ENCODE measurements at regions not wholly inside any gene's neighbourhood (a gene's known extent, or its start where the extent isn't known, plus 50 kb on each side); places are given as distances from the start of the nearest gene placed in this dataset.
A peak's percentile ranks its signal among the peaks of the same experiment; 100 is the strongest.

GRCh38 chr18:27667064-27667463, 482.0 kb upstream of the CHST9 start:
- Histone ChIP-seq H3K9me3 (ENCODE audit: control insufficient read depth, insufficient read depth, low read depth, low read length) (no peaks in the 10 kb centered on the region), H2AFZ (ENCODE audit: low read length) (no peak overlapping the region), H3K9ac (ENCODE audit: insufficient read depth, low read length) (no peak overlapping the region), H3K27me3 (ENCODE audit: control insufficient read depth, insufficient read depth, low read length) (no peaks in the 10 kb centered on the region), H3K4me3 (replicated peaks in 1 of 4; ENCODE audit: control extremely low read depth in 1 of 4, insufficient read depth in 1 of 4, low read depth in 3 of 4, low read length in 4 of 4) (no peak overlapping the region), H3K4me1 (ENCODE audit: control insufficient read depth, extremely low read depth, insufficient read depth, low read length) (no peaks in the 10 kb centered on the region), H3K36me3 (ENCODE audit: control insufficient read depth, insufficient read depth, low read length) (no peaks in the 10 kb centered on the region), H4K20me1 (ENCODE audit: control insufficient read depth, extremely low read depth, insufficient read depth, low read length) (no peaks in the 10 kb centered on the region), H3K27ac (ENCODE audit: insufficient read depth, low read length) (no peak overlapping the region), H3K4me2 (ENCODE audit: extremely low read depth, insufficient read depth, low read length) (no peak overlapping the region), H3K79me2 (ENCODE audit: control insufficient read depth, insufficient read depth, low read length) (no peaks in the 10 kb centered on the region)
- TF ChIP-seq EZH2 (IDR thresholded peaks at IDR 0.05; ENCODE audit: low read length, missing control alignments), result no peak
- no peak for TF ChIP-seq CTCF (conservative IDR thresholded peaks at IDR 0.05 in 1 of 2, IDR thresholded peaks at IDR 0.05 in 1 of 2; ENCODE audit: low read depth in 1 of 2, low read length in 2 of 2)
- DNase-seq (ENCODE audit: low read depth in 2 of 2), result no peak

GRCh38 chr18:27666016-27666415, 480.9 kb upstream of the CHST9 start:
- no peak overlapping the region for H3K4me2 ChIP-seq (ENCODE audit: extremely low read depth, insufficient read depth, low read length)
- no peaks in the 10 kb centered on the region for H3K36me3 ChIP-seq (ENCODE audit: control insufficient read depth, insufficient read depth, low read length)

GRCh38 chr18:27665264-27665799, 480.2 kb upstream of the CHST9 start:
- peak in 1 of 2 donors; percentile 7 for DNase-seq (ENCODE audit: low read depth in 2 of 2)
- no peaks in the 10 kb centered on the region for H3K36me3 ChIP-seq (ENCODE audit: control insufficient read depth, insufficient read depth, low read length)
- no peak overlapping the region for H3K9ac ChIP-seq (ENCODE audit: insufficient read depth, low read length)
- no peak overlapping the region for H2AFZ ChIP-seq (ENCODE audit: low read length)
- no peak overlapping the region for H3K4me2 ChIP-seq (ENCODE audit: extremely low read depth, insufficient read depth, low read length)
- no peaks in the 10 kb centered on the region for H3K4me1 ChIP-seq (ENCODE audit: control insufficient read depth, extremely low read depth, insufficient read depth, low read length)
- H3K79me2 ChIP-seq (ENCODE audit: control insufficient read depth, insufficient read depth, low read length), result no peaks in the 10 kb centered on the region
- no peaks in the 10 kb centered on the region for H3K27me3 ChIP-seq (ENCODE audit: control insufficient read depth, insufficient read depth, low read length)
- H3K27ac ChIP-seq (ENCODE audit: insufficient read depth, low read length), result no peak overlapping the region
- TF ChIP-seq EZH2 (IDR thresholded peaks at IDR 0.05; ENCODE audit: low read length, missing control alignments), result no peak
- no peak for TF ChIP-seq CTCF (conservative IDR thresholded peaks at IDR 0.05 in 1 of 2, IDR thresholded peaks at IDR 0.05 in 1 of 2; ENCODE audit: low read depth in 1 of 2, low read length in 2 of 2)
- no peaks in the 10 kb centered on the region for H3K9me3 ChIP-seq (ENCODE audit: control insufficient read depth, insufficient read depth, low read depth, low read length)
- no peak overlapping the region for H3K4me3 ChIP-seq (replicated peaks in 1 of 4; ENCODE audit: control extremely low read depth in 1 of 4, insufficient read depth in 1 of 4, low read depth in 3 of 4, low read length in 4 of 4)
- no peaks in the 10 kb centered on the region for H4K20me1 ChIP-seq (ENCODE audit: control insufficient read depth, extremely low read depth, insufficient read depth, low read length)

More at GRCh38 chr18:27666016-27666415, 480.9 kb upstream of the CHST9 start:
- Histone ChIP-seq H3K9ac (ENCODE audit: insufficient read depth, low read length) (no peak overlapping the region), H3K27ac (ENCODE audit: insufficient read depth, low read length) (no peak overlapping the region), H3K4me1 (ENCODE audit: control insufficient read depth, extremely low read depth, insufficient read depth, low read length) (no peaks in the 10 kb centered on the region), H3K9me3 (ENCODE audit: control insufficient read depth, insufficient read depth, low read depth, low read length) (no peaks in the 10 kb centered on the region), H4K20me1 (ENCODE audit: control insufficient read depth, extremely low read depth, insufficient read depth, low read length) (no peaks in the 10 kb centered on the region), H3K27me3 (ENCODE audit: control insufficient read depth, insufficient read depth, low read length) (no peaks in the 10 kb centered on the region), H3K79me2 (ENCODE audit: control insufficient read depth, insufficient read depth, low read length) (no peaks in the 10 kb centered on the region), H3K4me3 (replicated peaks in 1 of 4; ENCODE audit: control extremely low read depth in 1 of 4, insufficient read depth in 1 of 4, low read depth in 3 of 4, low read length in 4 of 4) (no peak overlapping the region), H2AFZ (ENCODE audit: low read length) (no peak overlapping the region)
- TF ChIP-seq EZH2 (IDR thresholded peaks at IDR 0.05; ENCODE audit: low read length, missing control alignments), result no peak
- TF ChIP-seq CTCF (conservative IDR thresholded peaks at IDR 0.05 in 1 of 2, IDR thresholded peaks at IDR 0.05 in 1 of 2; ENCODE audit: low read depth in 1 of 2, low read length in 2 of 2), result no peak
- peak in 1 of 2 donors; percentile 4 for DNase-seq (ENCODE audit: low read depth in 2 of 2)

Measured in fibroblast of lung (primary cell).